ENCODE measurements at regions not wholly inside any gene's neighbourhood (a gene's known extent, or its start where the extent isn't known, plus 50 kb on each side); places are given as distances from the start of the nearest gene placed in this dataset.

DNA sequence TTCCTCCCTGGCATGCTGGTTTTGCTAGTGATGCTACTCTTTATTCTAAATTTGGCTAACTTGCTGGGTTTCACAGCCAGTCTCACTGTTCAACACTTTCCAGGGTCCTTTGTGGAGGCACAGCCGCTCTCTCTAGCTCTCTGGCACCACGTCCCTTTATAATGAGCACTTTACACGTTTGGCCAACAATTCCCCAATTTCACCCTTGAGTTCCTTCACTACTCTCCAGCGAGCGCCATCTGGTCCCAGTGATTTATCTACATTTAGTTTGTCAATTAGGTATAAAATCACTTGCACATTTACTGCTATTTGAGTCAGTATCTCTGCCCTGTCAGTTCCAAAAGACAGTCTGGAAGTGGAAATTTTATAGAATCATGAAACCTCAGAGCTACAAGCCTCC, 241.9 kb upstream of the MOCS1 start:
- no peak for DNase-seq
- TF ChIP-seq, protein P1, sequence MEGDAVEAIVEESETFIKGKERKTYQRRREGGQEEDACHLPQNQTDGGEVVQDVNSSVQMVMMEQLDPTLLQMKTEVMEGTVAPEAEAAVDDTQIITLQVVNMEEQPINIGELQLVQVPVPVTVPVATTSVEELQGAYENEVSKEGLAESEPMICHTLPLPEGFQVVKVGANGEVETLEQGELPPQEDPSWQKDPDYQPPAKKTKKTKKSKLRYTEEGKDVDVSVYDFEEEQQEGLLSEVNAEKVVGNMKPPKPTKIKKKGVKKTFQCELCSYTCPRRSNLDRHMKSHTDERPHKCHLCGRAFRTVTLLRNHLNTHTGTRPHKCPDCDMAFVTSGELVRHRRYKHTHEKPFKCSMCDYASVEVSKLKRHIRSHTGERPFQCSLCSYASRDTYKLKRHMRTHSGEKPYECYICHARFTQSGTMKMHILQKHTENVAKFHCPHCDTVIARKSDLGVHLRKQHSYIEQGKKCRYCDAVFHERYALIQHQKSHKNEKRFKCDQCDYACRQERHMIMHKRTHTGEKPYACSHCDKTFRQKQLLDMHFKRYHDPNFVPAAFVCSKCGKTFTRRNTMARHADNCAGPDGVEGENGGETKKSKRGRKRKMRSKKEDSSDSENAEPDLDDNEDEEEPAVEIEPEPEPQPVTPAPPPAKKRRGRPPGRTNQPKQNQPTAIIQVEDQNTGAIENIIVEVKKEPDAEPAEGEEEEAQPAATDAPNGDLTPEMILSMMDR (IDR thresholded peaks at IDR 0.05): no peak
- no peak for TF ChIP-seq POLR2A (IDR thresholded peaks at IDR 0.05)
- TF ChIP-seq EP300 (IDR thresholded peaks at IDR 0.05): no peak
- H3K27me3 ChIP-seq: no peaks in the 10 kb centered on the region
- no peaks in the 10 kb centered on the region for H3K36me3 ChIP-seq
- no peak overlapping the region for H3K27ac ChIP-seq
- H3K9me3 ChIP-seq: no peaks in the 10 kb centered on the region
- intact Hi-C loops (cut with DNase I): no loop called here
- H3K4me3 ChIP-seq: no peak overlapping the region
- H3K4me1 ChIP-seq (ENCODE audit: insufficient read depth): no peaks in the 10 kb centered on the region
- WGBS, 3 donors: 60 to 74% (median 68%) methylated on average over 5 of the region's 5 CpGs

DNA sequence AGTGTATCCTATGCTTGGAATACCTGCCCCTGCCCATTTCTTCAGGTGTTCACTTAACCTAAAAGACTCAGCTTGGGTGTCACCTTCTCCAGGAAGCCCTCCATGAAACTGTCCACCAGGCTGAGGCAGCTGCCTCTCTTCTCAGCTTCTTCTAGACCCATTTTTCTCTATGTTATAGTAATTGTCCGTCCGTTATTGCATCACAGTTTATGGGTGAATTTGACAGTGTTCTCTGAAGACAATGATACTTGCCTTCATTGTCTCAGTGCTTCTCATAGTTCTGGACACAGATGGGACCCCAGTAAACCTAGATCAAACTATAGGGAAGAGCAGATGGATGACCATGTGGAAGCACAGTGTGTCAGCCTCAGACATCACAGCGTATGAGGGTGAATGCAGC, 238.0 kb upstream of the MOCS1 start:
- WGBS, 3 donors: 89 to 96% (median 92%) methylated on average over 3 of the region's 3 CpGs
- no peaks in the 10 kb centered on the region for H3K9me3 ChIP-seq
- H3K36me3 ChIP-seq: no peaks in the 10 kb centered on the region
- no peak overlapping the region for H3K4me3 ChIP-seq
- no peaks in the 10 kb centered on the region for H3K4me1 ChIP-seq (ENCODE audit: insufficient read depth)
- intact Hi-C loops (cut with DNase I): no loop called here
- no peak overlapping the region for H3K27ac ChIP-seq
- DNase-seq: no peak
- H3K27me3 ChIP-seq: no peaks in the 10 kb centered on the region
- no peak for TF ChIP-seq EP300 (IDR thresholded peaks at IDR 0.05)
- TF ChIP-seq POLR2A (IDR thresholded peaks at IDR 0.05): no peak
- TF ChIP-seq, protein P1 (IDR thresholded peaks at IDR 0.05): no peak

DNA sequence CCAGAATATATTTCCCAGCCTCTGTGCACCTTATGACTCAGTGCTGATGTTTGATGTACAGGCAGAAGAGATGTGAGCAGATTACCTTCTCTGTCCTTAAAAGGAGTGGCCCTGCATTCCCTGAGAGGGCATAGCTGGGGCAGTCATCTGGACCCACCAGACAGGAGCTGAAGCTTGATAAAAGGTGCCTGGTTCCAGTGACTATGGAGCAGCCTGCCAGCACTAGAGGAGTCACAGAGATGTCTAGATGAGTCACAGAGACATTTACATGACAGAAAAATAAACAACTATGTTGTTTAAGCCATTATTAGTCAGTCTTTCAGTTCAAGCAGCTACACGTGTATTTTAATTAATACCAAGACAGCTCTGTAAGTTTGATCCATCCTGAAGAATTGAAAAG, 237.1 kb upstream of the MOCS1 start:
- intact Hi-C loops (cut with DNase I): no loop called here
- TF ChIP-seq, protein P1 (IDR thresholded peaks at IDR 0.05): no peak
- TF ChIP-seq POLR2A (IDR thresholded peaks at IDR 0.05) (no peak), EP300 (IDR thresholded peaks at IDR 0.05) (no peak)
- no peaks in the 10 kb centered on the region for H3K27me3 ChIP-seq
- H3K27ac ChIP-seq: no peak overlapping the region
- no peaks in the 10 kb centered on the region for H3K9me3 ChIP-seq
- H3K36me3 ChIP-seq: no peaks in the 10 kb centered on the region
- no peak overlapping the region for H3K4me3 ChIP-seq
- DNase-seq: no peak
- H3K4me1 ChIP-seq (ENCODE audit: insufficient read depth): no peaks in the 10 kb centered on the region
- WGBS, 3 donors: 50 to 54% (median 53%) methylated on average over 1 of the region's 1 CpG

DNA sequence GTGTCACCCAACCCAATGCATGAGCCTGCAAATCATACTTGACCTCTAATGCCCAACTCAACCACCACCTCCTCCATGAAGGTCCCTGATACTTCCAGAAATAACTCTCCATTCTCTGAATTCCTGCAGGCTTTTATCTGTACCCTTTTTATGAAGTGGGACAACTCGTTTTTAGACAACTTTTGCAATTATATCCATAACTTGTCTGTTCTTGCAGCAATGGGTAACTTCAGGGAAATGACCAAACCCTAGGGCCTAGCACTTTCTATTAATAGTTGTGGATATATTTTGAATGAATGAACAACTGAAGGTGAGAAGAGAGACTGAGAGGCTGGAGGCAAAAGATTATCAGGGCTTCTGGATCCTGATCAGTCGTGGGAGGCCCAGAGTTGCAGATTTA, 236.6 kb upstream of the MOCS1 start:
- H3K9me3 ChIP-seq: no peaks in the 10 kb centered on the region
- no peak overlapping the region for H3K4me3 ChIP-seq
- intact Hi-C loops (cut with DNase I): no loop called here
- H3K27me3 ChIP-seq: no peaks in the 10 kb centered on the region
- no peak for DNase-seq
- TF ChIP-seq, protein P1 (IDR thresholded peaks at IDR 0.05): no peak
- TF ChIP-seq POLR2A (IDR thresholded peaks at IDR 0.05) (no peak), EP300 (IDR thresholded peaks at IDR 0.05) (no peak)
- H3K27ac ChIP-seq: no peak overlapping the region
- 48 to 55% (median 49%) methylated on average over 2 of the region's 2 CpGs for WGBS, 3 donors
- H3K36me3 ChIP-seq: no peaks in the 10 kb centered on the region
- no peaks in the 10 kb centered on the region for H3K4me1 ChIP-seq (ENCODE audit: insufficient read depth)

DNA sequence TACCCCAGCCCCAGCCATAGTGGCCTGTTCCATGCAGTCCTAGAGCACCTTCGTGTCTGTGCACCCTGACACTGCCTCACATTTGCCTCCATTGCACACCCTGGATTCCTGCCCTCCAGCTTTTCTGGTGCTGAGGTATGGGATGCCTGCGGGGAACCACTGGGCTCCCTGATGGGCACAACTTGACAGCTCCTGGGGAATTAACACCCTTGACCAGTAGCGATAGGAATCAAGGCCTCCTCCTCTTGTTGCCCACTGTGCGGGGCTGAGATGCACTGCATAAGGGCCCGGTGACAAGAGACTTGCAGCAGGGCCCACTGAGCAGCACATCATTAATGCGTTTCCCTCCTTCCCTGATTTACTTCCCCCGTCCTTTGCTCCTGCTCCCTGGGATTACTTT, 235.6 kb upstream of the MOCS1 start:
- TF ChIP-seq, protein P1 (IDR thresholded peaks at IDR 0.05): no peak
- TF ChIP-seq POLR2A (IDR thresholded peaks at IDR 0.05) (no peak), EP300 (IDR thresholded peaks at IDR 0.05) (no peak)
- Histone ChIP-seq H3K9me3 (no peaks in the 10 kb centered on the region), H3K27ac (no peak overlapping the region), H3K4me1 (ENCODE audit: insufficient read depth) (no peaks in the 10 kb centered on the region), H3K27me3 (no peaks in the 10 kb centered on the region), H3K36me3 (no peaks in the 10 kb centered on the region), H3K4me3 (no peak overlapping the region)
- DNase-seq: no peak
- 71 to 78% (median 77%) methylated on average over 7 of the region's 7 CpGs for WGBS, 3 donors
- intact Hi-C loops (cut with DNase I): no loop called here
